Thyroid gland (tissue), 4 donors: ENCODE measurements at regions not wholly inside any gene's neighbourhood (a gene's known extent, or its start where the extent isn't known, plus 50 kb on each side); places are given as distances from the start of the nearest gene placed in this dataset.
"Not testable (repeated sequence)": the region's sequence is repeated elsewhere in the genome, so short reads cannot be mapped to it uniquely, and the experiment has no call there.

Experiments
- CTCF ChIP-seq, 6 experiments: fragments of 200-600 bp in 3 of 6; fragments of 450-650 bp in 3 of 6; sonication (generic) in 3 of 6; IDR thresholded peaks; one replicate each; pipeline ENCODE4 v1.5.1; 2016 to 2019; ENCODE audit warnings: antibody characterized with exemption in 6 of 6, mild to moderate bottlenecking in 2 of 6, inconsistent platforms in 1 of 6, moderate library complexity in 1 of 6
- POLR2A ChIP-seq, 2 donors: fragments of 450-650 bp; IDR thresholded peaks; one replicate each; pipeline ENCODE4 v1.6.1; 2017; ENCODE audit warnings: antibody characterized with exemption in 2 of 2, mild to moderate bottlenecking in 2 of 2, moderate library complexity in 1 of 2

GRCh38 chr5:21494033-21494432, 1359.1 kb downstream of the CDH12 start:
- TF ChIP-seq CTCF, POLR2A (IDR thresholded peaks at IDR 0.05): not testable (repeated sequence)
